ENCODE measurements at regions not wholly inside any gene's neighbourhood (a gene's known extent, or its start where the extent isn't known, plus 50 kb on each side); places are given as distances from the start of the nearest gene placed in this dataset.

- TF ChIP-seq, protein P1, sequence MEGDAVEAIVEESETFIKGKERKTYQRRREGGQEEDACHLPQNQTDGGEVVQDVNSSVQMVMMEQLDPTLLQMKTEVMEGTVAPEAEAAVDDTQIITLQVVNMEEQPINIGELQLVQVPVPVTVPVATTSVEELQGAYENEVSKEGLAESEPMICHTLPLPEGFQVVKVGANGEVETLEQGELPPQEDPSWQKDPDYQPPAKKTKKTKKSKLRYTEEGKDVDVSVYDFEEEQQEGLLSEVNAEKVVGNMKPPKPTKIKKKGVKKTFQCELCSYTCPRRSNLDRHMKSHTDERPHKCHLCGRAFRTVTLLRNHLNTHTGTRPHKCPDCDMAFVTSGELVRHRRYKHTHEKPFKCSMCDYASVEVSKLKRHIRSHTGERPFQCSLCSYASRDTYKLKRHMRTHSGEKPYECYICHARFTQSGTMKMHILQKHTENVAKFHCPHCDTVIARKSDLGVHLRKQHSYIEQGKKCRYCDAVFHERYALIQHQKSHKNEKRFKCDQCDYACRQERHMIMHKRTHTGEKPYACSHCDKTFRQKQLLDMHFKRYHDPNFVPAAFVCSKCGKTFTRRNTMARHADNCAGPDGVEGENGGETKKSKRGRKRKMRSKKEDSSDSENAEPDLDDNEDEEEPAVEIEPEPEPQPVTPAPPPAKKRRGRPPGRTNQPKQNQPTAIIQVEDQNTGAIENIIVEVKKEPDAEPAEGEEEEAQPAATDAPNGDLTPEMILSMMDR (conservative IDR thresholded peaks at IDR 0.05; ENCODE audit: low read length) = no peak
- TF ChIP-seq EZH2phosphoT487 (IDR thresholded peaks at IDR 0.05; ENCODE audit: borderline replicate concordance) = no peak
These were observed 228.4 kb upstream of the SLC39A10 start for GRCh38 chr2:195428673-195429072.
